HepG2 (cell line): ENCODE measurements at regions not wholly inside any gene's neighbourhood (a gene's known extent, or its start where the extent isn't known, plus 50 kb on each side); places are given as distances from the start of the nearest gene placed in this dataset.

Experiments used
- HNRNPLL ChIP-seq: fragments of 200-400 bp; formaldehyde crosslinking; IDR thresholded peaks from 2 replicates; pipeline ENCODE4 v1.6.1; 2017; ENCODE audit warnings: mild to moderate bottlenecking, low read depth, low read length; ENCODE audit not compliant: poor library complexity, severe bottlenecking
- MAF1 ChIP-seq: sonication (generic); formaldehyde crosslinking; IDR thresholded peaks from 2 replicates; pipeline ENCODE4 v1.5.0; 2020; ENCODE audit warnings: missing genetic modification reagents, borderline replicate concordance
- POGK ChIP-seq: sonication (generic); formaldehyde crosslinking; conservative IDR thresholded peaks from 2 replicates; pipeline ENCODE4 v1.8.0; 2022; ENCODE audit warnings: mild to moderate bottlenecking, moderate library complexity, missing genetic modification reagents
- TF ChIP-seq, protein P1 (sequence below): sonication (generic); formaldehyde crosslinking; IDR thresholded peaks from one replicate; pipeline ENCODE4 v1.5.1; 2020; ENCODE audit warnings: mild to moderate bottlenecking, missing genetic modification reagents; ENCODE audit errors: not compliant biosample characterization

- TF ChIP-seq, protein P1, sequence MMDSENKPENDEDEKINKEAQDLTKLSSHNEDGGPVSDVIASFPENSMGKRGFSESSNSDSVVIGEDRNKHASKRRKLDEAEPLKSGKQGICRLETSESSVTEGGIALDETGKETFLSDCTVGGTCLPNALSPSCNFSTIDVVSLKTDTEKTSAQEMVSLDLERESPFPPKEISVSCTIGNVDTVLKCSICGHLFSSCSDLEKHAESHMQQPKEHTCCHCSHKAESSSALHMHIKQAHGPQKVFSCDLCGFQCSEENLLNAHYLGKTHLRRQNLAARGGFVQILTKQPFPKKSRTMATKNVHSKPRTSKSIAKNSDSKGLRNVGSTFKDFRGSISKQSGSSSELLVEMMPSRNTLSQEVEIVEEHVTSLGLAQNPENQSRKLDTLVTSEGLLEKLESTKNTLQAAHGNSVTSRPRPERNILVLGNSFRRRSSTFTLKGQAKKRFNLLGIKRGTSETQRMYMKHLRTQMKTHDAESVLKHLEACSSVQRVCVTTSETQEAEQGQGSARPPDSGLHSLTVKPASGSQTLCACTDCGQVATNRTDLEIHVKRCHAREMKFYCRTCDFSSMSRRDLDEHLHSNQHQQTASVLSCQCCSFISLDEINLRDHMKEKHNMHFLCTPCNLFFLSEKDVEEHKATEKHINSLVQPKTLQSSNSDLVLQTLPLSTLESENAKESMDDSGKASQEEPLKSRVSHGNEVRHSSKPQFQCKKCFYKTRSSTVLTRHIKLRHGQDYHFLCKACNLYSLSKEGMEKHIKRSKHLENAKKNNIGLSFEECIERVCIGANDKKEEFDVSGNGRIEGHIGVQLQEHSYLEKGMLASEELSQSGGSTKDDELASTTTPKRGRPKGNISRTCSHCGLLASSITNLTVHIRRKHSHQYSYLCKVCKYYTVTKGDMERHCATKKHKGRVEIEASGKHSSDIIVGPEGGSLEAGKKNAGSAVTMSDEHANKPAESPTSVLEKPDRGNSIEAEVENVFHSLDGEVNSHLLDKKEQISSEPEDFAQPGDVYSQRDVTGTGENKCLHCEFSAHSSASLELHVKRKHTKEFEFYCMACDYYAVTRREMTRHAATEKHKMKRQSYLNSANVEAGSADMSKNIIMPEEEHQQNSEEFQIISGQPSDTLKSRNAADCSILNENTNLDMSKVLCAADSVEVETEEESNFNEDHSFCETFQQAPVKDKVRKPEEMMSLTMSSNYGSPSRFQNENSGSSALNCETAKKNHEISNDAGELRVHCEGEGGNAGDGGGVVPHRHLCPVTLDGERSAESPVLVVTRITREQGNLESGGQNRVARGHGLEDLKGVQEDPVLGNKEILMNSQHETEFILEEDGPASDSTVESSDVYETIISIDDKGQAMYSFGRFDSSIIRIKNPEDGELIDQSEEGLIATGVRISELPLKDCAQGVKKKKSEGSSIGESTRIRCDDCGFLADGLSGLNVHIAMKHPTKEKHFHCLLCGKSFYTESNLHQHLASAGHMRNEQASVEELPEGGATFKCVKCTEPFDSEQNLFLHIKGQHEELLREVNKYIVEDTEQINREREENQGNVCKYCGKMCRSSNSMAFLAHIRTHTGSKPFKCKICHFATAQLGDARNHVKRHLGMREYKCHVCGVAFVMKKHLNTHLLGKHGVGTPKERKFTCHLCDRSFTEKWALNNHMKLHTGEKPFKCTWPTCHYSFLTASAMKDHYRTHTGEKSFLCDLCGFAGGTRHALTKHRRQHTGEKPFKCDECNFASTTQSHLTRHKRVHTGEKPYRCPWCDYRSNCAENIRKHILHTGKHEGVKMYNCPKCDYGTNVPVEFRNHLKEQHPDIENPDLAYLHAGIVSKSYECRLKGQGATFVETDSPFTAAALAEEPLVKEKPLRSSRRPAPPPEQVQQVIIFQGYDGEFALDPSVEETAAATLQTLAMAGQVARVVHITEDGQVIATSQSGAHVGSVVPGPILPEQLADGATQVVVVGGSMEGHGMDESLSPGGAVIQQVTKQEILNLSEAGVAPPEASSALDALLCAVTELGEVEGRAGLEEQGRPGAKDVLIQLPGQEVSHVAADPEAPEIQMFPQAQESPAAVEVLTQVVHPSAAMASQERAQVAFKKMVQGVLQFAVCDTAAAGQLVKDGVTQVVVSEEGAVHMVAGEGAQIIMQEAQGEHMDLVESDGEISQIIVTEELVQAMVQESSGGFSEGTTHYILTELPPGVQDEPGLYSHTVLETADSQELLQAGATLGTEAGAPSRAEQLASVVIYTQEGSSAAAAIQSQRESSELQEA (CRISPR knock-in tag), result no peak
- TF ChIP-seq HNRNPLL, result no peak
- no peak for TF ChIP-seq POGK (CRISPR knock-in tag)
- no peak for TF ChIP-seq MAF1 (CRISPR knock-in tag)
Observed at GRCh38 chr13:84460989-84461388, 578.7 kb upstream of the SLITRK1 start (continued).
